ENCODE measurements at regions not wholly inside any gene's neighbourhood (a gene's known extent, or its start where the extent isn't known, plus 50 kb on each side); places are given as distances from the start of the nearest gene placed in this dataset.
A peak's percentile ranks its signal among the peaks of the same experiment; 100 is the strongest.
"Not testable (repeated sequence)": the region's sequence is repeated elsewhere in the genome, so short reads cannot be mapped to it uniquely, and the experiment has no call there.

DNA sequence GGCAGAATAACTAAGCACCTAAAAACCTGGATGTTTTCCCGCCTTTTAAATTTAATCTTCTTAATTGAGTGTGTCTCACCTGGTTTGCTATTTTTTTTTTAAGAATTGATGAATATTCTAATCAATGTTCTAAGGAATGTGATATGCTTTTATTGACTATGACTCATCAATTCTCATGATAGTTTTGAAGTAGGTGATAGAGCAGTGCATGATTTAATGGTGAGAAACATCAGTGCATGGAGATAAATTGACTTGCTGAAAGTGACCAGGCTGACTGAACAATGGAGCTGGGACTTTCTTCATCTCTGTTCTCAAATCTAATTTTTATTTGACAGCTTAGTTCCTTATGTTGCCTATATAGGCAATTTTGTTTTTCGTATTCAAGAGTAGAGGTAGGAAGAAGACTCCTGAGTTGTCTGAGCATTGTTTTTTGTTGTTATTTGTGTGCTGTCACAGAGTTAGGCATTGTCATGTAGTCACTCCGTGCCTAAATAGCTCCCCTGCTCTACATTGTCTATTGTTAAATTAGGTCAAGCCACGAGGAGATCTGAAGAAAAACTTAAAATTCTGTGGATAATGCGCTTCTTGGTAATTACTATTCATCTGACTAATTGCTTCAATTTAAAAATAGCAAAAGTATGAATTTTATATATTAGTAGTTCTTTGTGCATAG is 59.0 kb upstream of the NUTM2F start:
- DNase-seq = not testable (repeated sequence)

DNA sequence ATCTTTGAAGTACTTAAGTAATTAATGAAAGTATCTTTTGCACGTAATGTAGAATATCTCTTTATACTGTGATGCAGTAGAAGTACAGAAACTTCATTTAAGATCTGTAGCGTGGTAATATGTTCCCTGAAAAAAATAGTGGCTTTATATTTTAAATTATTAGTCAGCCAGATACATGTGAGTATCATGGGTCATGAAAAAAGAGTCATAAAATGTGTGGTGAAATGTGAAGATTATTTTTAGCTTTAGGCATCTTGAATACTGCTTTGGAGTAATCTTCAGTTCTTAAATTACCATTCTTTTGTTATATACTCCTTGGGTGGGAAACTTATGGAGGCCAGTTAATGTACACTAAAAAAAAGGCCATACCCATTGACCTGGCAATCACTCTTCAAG is 59.6 kb upstream of the NUTM2F start:
- DNase-seq = not testable (repeated sequence)

DNA sequence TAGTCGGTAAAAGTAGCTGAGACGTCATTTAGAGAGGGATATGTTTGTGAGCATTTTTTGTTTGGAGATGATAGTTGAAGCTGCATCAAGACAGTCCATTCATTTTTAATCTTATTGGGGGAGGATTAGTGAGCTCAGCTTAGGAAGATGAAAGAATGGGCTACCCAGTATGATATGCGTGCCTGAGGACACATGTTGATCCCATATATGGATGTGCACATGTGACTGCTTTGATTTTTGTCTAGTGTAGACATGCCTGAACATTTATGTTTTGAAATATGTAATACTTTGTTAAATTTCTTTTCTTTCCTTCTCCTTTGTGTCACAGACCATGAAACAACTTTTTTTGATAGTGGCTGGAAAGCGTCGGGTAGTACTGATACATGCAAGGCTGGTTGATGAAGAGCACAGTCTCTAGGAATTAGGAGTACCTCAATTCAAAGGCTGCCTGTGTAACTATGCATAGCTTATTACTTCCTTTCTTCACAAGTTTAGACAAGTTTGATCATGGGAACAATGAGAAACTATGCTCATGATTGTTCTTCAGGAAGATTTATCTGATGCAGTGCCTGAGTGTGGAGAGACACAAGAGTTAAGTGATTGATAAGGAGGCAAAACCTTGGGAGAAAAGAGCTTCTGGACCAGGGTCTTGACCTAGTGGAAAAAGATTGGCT is 62.1 kb upstream of the NUTM2F start:
- not testable (repeated sequence) for DNase-seq

DNA sequence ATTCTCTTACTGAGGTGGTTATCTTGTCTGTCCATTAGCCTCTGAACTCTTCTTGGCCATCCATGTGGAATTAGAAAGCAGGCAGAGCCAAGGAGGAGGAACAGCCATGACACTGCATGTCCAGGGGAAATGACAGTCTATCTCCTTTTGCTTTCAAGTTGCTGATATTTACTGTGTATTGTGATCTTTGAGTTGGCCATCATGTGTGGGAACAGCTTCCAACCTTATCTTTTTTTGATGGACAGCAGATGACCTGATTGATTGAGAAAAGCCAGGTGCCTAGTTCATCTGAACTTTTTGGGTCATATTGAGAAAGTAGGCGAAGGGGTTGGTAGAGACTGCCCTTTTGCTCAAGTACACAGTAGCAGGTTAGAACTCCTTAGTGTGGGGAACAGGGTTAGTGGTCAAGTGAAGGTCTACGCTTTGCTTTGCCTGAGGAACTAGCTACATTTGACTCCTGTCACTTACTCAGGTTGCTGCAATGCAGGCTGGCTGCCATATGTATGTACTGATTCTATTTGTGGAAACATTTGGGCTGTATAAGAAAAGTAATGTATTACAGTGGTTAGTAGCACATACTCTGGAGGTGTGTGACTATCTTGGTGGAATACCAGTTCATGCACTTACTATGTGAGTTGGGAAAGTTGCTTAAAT is 64.7 kb upstream of the NUTM2F start:
- not testable (repeated sequence) for DNase-seq

DNA sequence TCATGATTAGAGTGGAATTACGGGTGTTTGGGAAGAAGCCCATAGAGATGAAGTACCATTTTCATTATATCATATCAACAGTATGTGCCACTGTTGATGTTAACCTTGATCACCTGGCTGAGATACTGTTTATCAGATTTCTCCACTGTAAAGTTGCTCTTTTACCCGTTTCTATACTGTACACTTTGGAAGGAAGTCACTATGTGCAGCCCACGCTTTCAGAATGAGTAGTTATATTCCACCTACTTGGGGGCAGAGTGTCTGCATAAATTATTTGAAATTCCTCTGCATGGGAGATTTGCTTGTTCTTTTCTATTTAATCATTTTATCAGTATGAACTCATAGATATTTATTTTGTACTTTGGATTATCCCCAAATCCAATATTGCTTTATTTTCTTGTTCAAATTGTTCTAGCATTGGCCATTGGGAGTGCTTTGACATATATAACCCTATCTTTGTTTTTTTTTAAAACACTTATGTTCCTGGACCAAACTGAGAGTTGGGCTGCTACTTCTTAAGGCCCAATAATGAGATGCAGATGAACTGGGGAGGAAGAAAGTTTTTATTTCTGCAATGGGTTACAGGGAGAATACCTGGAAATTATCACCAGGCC is 69.4 kb upstream of the NUTM2F start:
- DNase-seq = peak; percentile 7

DNA sequence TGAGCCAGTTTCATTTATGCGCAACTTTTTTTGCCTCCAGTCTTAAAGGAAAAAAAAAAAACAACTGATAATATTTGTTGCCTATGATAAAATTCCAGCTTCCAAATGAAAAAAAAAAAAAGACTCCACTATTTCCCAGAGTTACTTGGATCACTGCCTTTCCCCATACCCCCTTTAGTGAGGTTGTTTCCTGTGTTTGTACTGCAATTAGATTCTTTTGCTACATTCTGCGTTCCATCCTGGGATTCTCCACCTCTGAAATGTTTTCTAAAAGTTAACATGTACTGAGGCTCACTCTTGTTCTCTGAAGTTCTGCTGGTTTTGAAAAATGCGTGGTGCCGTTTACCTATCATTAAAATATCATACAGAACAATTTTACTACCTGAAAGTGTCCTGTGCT is 72.0 kb upstream of the NUTM2F start:
- DNase-seq = not testable (repeated sequence)

DNA sequence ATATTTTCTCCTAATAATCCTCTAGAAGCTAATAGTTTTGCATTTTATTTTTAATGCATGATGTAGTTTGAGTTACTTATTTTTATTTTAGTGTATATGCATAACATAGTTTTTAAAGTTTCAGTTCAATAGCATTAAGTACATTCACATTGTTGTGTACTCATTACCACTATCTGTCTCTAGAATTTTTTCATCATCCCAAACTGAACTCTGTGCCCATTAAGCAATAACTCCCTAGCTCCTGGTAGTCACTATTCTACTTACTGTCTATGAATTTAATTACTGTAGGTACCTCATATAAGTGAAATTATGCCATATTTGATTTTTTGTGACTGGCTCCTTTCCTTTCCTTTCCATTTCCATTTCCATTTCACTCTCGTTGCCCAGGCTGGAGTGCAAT is 74.4 kb upstream of the NUTM2F start:
- not testable (repeated sequence) for DNase-seq

DNA sequence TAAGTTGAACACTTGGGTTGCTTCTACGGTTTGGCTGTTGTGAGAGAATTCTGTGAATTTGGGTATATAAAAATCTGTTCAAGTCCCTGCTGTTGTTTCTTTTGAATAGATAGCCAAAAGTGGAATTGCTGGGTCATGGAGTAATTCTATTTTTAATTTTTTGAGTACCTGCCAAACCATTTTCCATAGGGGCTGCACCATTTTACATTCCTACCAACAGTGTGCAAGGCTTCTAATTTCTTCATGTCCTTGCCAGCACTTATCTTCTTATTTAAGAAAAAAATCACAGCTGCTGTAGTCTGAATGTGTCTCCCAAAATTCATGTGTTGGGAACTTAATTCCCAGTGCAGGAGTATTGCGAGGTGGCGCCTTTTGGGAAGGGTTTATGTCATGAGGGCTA is 75.1 kb upstream of the NUTM2F start:
- DNase-seq = not testable (repeated sequence)

DNA sequence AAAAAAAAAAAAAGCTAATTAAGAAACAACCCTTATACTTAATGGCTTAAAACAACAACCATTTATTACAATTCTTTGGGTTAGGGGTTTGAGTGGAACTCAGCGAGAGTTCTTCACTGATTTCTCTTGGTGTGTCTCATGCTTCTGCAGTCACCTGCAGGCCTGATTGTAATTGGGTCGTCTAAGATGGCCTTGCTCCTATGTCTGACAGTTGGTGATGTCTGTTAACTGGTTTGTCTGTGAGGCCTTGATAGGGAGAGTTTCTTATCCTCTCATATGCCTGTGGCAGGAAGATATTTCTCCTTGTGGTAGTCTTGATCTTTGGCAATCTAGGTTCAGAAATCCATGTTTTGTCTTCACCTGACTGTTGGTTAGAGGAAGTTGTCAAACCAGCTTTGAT is 85.2 kb upstream of the NUTM2F start:
- DNase-seq = not testable (repeated sequence)

DNA sequence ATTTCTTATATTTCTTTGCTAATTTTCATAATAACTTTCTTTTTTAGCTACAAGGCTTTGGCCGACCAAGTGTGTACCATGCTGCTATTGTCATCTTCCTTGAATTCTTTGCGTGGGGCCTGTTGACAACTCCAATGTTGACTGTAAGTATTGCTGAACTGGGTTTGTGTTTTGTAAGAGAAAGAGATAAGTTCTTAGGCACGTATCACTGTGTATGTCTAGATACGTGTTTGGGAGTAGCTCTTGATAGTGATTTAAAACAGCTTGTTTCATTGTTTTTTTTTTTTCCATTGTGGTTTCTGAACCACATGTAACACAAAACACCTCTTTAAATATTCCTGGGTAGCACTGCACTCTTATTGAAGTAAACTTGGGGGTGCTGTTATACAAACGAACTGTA is 86.7 kb upstream of the NUTM2F start:
- DNase-seq = not testable (repeated sequence)

DNA sequence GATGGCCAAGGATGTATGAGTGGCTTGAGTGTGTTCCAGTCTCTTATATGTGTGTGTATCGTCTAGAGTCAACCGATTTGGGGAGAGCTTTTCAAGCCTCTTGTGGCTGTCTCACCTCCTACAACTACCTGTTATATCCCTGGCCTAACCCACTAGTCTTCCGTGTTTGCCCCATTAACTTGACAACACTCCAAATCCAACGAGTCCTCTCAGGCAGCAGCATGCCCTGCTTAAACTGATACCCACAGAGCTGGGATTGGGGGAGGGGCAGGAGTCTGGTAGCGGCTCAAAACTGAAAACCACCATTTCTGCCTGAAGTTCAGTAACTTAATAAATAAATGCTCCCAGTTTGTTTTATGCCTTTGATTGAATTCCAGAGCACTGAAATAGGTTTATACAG is 91.7 kb upstream of the NUTM2F start:
- not testable (repeated sequence) for DNase-seq

DNA sequence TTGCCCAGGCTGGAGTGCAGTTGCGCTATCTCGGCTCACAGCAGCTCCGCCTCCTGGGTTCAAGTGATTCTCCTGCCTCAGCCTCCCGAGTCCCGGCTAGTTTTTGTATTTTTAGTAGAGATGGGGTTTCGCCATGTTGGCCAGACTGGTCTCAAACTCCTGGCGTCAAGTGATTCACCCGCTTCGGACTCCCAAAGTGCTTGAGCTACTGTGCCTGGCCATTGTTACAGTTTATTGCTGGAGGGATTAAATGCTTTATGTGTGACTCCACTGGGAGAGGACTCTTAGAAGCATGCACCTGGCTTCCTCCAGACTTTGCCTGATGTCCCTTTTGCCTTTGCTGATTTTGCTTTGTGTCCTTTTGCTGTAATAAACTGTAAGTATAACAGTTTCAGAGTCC is 93.5 kb upstream of the NUTM2F start:
- not testable (repeated sequence) for DNase-seq

DNA sequence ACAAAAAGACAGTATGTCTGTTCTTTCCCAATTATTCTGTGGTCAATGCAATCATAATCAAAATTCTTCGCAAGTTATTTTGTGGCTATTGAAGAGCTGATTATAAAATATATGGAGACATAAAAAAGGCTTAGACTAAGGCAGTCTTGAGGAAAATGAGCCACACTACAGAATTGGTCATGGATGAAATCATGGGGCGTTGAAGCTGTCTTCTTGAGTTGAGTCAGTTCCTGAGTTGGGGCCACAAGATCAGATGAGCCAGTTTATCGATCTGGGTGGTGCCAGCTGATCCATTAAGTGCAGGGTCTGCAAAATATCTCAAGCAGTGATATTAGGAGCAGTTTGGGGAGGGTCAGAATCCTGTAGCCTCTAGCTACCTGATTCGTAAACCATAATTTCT is 96.9 kb upstream of the NUTM2F start:
- DNase-seq = not testable (repeated sequence)

DNA sequence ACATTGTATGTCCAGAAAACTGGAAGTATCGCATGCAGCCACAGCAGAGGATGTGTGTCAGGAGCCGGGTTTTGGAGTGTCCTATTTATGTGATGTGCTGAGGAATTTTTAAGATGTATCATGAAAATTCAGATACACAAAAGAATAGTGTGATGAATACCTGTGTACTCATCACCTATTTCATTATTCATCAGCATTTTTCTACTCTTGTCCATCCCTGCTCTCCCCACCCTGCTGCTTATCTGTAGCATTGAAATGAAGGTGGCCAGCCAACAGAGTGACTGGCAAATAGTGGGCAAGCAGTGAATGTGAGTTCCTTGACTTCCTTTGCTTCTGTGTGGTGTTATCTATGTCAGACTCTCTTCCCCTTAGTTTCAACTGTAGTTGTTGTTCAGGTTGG is 108.7 kb upstream of the NUTM2F start:
- not testable (repeated sequence) for DNase-seq

DNA sequence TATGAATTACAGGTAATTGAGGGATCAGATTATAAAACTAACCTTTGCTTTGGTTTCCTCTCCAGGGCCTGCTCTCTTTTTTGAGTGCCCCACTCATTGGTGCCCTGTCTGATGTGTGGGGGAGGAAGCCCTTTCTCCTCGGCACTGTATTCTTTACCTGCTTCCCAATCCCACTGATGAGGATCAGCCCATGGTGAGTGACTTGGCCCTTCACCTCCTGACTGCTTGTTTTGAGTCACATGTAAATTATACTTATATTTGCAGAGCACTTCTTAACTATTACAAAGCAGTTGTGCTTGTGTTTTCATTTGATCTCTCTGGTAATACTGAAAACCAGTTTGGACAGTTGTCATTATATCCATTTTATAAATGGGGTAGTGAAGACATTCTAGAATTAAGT is 109.9 kb upstream of the NUTM2F start:
- not testable (repeated sequence) for DNase-seq

DNA sequence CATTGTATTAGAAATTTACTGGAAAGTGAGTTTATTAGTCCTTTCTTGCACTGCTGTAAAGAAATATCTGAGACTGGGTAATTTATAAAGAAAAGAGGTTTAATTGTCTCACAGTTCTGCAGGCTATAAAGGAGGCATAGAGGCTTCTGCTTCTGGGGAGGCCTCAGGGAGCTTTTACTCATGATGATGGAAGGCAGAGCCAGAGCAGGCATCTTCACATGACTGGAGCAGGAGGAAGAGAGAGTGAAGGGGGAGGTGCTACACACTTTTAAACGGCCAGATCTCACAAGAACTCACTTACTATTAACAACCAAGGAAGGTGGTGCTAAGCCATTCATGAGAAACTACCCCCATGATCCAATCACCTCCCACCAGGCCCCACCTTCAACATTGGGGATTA is 112.7 kb upstream of the NUTM2F start:
- DNase-seq = not testable (repeated sequence)

DNA sequence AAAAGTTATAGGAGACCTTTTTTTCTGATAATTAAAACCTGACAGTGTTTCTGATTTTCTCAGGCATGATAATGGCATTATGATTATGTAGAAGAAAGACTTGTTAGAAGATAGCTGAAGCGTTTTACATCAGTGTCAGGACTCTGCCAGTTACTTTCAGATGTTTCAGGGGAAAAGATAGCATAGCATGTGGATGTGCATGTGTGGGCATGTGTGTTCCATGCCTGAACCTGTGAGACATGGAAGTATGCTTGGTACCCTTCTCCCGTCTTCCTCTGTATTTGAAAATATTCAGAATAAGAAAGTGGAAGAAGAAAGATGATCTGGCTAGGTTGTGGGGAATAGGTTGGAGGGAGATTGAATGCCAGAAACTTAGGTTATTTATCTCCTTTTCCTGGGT is 113.1 kb upstream of the PCAT7 start:
- no peak for DNase-seq

DNA sequence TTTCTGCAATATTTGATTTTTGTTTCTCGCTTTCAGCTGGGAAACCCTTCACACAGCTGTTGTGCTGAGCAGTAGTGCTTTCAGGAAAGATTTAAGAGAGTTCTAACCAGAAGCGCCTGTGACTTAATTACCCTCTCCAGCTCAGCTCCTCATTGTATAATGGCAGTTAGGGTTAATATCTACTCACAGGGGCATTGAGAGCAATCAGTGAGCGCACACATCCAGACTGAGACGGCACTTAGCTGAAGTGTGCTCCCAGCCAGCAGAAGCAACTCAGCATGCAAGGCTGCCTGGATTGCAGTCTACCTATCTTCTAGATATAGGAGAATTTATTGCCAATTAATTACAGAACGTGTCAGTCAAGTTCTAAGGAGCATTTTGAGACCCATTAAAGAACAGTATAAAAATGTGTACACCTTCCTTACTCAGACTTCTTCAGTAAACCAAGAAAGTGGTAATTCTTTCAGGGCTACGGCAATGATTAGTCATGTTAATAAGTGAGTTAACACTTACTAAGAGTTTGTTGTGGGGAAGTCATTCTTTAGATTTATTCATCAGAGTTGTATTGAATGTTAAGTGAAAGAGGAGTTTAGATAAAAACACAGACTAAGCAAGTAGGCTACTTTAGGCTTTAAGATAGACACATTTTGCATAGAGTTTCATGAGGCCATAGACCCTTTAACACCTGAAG is 111.7 kb upstream of the PCAT7 start:
- no peak for DNase-seq

DNA sequence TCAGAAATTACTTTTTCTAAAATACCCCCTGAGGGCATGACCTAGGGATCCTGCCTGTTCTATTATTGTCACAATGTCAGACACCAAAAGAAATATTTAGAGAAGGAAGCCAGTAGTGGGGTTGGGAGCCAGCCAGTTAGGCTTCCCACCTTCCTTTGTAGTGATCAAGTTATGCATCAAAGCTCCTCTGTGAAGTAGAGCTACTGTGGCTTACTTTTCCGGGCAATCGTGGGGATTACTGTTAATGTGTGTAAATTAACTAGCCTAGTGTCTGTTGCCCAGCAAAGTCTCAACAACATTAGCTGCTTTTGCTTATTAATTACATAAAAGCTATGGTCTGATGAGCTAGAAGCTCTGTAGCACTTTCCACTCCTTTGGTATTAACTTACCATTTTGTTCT is 109.0 kb upstream of the PCAT7 start:
- no peak for DNase-seq

DNA sequence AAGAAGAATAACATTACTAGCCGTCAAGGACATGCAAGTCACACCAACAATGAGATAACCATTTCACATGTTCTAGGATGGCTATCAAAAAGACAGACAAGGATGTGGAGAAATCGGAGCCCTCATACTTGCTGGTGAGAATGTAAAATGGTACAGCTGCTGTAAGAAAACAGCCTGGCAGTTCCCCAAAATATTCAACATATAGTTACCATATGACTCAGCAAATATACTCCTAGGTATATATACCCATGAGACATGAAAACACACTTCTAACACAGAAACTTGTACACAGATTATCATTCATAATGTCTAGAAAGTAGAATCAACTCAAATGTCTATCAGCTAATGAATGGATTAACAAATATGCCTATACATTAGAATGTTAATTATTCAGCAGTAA is 105.4 kb upstream of the PCAT7 start:
- DNase-seq = no peak

DNA sequence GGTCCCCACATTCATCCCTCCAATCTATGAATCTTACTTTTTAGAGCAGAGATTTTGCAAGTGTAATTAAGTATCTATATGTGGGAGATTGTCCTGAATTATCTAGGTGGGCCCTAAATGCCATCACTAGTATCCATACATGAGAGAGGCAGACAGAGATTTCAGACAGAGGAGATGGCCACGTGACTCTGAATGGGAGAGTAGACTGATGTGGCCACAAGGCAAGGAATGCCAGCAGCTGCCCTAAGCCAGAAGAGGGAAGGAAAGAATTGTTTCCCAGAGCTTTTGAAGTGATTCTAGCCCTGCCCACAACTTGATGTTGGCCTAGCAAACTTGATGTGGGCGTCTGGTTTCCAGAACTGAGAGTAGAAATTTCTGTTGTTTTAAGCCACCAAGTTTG is 90.1 kb upstream of the PCAT7 start:
- no peak for DNase-seq

DNA sequence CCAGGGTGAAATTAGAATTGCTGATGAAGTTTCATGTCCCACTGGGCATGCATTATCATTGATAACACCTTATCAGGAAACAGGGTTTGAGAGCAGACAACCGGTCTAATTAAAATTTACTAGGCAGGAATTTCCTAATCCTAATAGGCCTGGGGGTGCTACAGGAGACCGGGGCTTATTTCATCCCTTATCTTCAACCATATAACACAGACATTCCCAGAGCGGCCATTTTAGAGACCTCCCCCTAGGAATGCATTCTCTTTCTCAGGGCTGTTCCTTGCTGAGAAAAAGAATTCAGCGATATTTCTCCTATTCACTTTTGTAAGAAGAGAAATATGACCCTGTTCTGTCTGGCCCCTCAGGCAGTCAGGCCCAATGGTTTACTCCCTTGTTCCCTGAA is 82.8 kb upstream of the PCAT7 start:
- not testable (repeated sequence) for DNase-seq

DNA sequence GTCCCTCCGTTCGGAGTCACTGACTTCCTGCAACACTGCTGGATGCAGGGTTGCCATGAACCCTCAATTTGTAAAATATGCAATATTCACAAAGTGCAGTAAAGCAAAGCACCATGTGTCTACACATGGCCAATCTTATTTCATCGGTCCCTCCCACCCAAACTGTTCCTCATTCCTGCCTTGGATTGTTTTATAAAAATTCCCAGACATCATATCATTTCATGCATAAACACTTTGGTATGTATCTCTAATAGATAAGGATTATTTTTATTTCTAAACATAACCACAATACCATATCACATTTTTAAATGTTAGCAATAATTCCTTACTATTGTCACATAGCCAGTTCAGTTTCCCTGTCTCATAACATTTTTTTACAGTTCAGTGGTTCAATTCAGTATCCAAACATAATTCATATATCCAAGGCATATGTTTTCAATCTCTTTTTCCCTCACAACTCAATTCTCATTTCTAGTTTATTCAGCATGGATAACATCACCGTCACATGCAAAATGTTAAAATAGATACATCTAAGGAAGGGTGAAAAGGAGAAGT is 82.0 kb upstream of the PCAT7 start:
- no peak for DNase-seq
